Stimulated activated CD4-positive, alpha-beta T cell treated with anti-CD3 and anti-CD28 coated beads, Interleukin-1b, Interleukin-23, amount 100 ng/mL, for 48 hours (primary cell): ENCODE measurements at regions not wholly inside any gene's neighbourhood (a gene's known extent, or its start where the extent isn't known, plus 50 kb on each side); places are given as distances from the start of the nearest gene placed in this dataset.
"Not testable (repeated sequence)": the region's sequence is repeated elsewhere in the genome, so short reads cannot be mapped to it uniquely, and the experiment has no call there.

ENCODE experiments used
- DNase-seq: peaks from one replicate; pipeline ENCODE4 v3.0.0-alpha.2; 2020

GRCh38 chr7:156590212-156590611 lies 50.4 kb upstream of the RNF32 start:
- no peak for DNase-seq

DNA sequence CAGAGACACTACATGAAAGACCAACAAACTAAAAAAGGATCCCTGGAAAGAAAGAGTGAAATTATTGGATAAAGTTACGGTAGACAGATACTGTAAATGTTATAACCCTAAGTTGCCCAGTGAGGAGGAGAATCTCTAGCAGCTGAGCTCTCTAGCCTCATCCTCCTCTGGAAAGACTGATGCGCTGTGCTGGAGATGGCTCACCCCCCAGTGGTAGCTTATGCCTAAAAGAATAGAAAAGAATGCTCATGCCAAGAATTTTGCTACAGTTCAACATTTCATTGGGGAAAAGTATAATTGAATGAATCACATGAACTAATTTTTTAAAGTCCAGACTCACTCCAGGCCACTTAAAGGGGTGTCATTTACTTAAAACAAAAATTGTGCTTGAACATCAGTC lies 50.8 kb upstream of the RNF32 start:
- DNase-seq, result no peak

DNA sequence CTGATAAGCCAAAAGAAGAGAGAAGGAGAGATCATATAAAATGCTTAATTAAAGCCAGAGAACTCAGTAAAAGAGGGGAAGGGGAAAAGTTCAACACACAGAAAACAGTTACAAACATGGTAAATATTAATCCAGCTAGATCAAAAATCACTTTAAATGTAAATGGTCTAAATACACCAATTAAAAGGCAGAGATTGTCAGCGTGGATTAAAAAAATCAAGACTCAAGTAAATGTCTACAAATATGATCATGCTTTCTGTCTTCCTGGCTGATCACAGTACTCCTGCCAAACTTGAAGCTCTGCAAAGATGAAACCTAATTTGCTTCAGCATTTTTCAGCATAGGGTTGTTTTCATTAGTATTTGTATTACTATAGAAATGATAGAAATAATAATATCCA lies 54.6 kb upstream of the RNF32 start:
- no peak for DNase-seq

DNA sequence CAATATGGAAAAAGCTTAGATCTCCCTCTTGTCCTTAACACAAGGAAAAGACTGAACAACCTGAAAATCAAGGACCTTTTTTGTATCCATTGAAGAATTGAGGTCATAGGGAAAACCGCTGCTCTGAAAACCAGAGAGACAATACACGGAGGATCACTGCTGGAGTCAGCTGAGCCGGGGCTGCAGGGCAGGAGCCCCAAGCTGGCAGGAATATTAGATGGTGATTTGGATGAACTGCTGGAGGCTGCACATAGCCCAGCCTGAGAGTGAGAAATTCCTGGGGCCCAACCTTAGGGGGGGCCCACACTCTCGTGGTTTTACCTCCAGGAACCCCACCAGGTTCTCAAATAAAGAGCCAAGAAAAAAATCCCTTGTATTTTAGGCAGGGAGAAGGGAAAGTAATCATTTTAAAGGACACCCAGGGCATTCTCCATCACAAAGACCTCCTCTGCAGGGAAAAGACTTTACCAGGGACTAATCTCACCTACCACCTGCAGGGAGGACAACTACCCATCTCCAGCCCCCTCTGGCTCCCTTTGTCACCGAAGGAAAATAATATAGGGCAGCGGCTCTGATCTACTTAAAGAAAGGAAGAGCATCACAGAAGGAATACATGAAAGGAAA lies 55.4 kb upstream of the RNF32 start:
- no peak for DNase-seq

DNA sequence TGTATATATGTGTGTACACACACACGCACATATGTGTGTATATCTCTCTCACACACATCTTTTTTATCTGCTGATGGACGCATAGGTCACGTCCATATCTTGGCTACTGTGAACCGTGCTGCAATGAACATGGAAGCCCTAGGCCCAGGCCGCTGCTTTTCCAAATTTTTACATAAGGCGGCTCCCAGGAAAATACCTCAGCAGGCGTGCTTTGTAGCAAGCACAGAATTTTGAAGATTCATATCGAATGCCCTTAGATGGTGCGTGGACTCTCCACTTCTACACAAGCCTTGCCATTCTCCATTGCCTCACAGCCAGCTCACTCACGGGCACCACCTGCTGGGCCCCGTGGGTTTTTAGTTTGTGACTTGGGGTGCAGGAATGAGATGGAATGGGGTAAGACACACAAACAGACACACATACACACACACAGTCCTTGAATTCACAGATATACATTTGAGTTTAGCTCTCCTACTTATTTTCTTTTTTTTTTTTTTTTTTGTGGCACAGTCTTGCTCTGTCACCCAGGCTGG lies 57.9 kb upstream of the RNF32 start:
- no peak for DNase-seq

DNA sequence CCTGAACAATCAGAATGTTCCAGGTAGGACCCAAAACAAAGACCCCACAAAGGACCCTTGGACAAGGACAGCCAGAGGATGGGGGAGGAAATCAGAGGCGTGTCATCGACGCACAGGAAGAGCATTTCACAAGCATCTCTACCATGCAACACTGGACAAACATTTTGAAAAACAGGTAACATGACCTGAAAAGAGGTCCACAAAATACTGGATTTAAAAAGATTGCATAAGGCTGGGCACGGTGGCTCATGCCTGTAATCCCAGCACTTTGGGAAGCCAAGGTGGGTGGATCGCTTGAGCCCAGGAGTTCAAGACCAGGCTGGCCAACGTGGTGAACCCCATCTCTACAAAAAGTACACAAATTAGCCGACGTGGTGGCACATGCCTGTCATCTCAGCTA lies 60.5 kb upstream of the RNF32 start:
- no peak for DNase-seq

- DNase-seq, result no peak
Measured at GRCh38 chr7:156579566-156579965, 61.0 kb upstream of the RNF32 start.

GRCh38 chr7:156578978-156579430 lies 61.6 kb upstream of the RNF32 start:
- no peak for DNase-seq

DNA sequence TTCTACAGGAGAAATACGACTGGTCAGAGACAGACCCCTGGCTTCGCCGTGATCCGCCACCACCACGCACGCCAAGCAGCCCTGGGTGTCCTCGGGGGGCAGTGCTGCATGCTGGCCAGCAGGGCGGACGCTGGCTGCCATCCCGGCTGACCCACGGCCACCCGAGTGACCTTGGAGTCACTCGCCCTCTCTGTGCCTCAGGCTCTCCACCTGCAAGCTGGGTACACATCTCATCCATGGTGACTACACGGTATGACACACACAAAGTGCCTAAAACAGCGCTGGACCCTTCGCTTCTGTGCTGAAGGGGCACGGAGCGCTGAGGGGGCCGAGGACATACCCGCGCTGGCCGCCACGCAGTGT lies 62.0 kb upstream of the RNF32 start:
- no peak for DNase-seq

- no peak for DNase-seq
Measured at GRCh38 chr7:156577645-156578577, 62.7 kb upstream of the RNF32 start.

- no peak for DNase-seq
Measured at GRCh38 chr7:156576216-156577058, 64.1 kb upstream of the RNF32 start.

DNA sequence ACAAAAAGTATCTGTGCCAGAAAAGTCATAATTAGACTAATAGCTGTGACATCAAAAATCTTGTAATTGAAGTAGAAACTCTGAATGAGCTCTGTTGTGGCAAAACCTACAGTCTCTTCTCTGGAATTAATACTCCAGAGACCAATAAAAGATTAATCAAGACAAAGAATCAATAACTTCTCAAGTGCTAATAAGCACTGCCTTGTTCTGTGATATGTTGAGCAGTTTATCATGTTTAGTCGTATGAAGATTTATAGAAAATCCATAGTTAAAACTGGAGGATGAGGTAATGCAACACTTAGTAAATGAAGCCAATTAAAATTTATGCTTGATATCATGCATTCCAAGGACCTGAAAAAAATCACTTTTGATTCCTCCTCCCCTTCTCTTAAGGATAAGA lies 72.3 kb upstream of the RNF32 start:
- no peak for DNase-seq

GRCh38 chr7:156566812-156567549 lies 73.6 kb upstream of the RNF32 start:
- no peak for DNase-seq

DNA sequence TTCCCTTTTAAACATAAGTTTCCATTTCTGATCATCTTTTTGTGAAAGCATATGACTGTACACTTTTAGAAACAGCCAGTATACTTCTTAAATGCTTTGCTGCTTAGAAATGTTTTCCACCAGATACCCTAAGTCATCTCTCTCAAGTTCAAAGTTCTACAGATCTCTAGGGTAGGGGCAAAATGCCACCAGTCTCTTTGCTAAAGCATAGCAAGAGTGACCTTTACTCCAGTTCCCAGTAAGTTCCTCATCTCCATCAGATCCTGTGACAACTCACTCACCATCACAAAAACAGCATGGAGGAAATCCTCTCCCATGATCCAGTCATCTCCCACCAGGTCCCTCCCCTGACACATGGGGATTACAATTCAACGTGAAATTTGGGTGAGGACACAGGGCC lies 75.6 kb upstream of the RNF32 start:
- not testable (repeated sequence) for DNase-seq

DNA sequence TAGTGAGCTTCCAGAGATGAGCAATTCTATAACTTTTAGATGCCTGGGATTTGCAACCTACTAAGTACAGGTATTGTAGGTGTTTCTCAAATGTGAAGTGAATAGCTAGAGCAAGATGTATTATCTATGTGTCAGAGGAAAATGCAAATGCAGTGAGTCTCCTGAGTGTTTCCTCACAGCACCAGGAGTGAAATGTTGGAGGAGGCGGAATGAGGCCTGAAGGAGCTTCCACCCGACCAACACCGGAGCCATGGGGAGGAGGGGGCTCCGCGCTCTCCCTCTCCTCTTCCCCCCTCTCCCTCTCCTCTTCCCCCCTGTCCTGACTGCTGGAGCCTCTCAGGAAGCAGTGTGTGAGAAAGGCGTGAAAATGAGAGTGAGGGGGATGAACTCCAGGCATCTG lies 79.9 kb upstream of the RNF32 start:
- no peak for DNase-seq

DNA sequence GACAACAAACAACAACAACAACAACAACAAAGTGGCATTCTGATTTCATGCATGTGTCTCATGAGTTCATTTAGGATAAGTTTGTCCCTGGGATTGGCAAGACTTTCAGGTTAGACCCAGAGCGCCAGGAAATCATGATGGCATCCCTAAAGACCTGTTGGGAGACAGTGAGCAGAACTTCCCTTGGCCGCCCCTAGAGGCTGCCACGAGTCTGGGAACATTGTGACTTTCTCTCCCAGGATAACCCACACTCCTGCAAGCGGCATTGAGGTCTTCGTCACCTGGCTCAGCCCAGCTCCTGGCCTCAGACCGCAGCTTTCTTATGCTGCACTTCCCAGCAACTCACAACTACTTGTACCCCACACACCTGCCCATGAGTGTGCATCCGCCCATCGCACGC lies 80.5 kb upstream of the RNF32 start:
- DNase-seq, result no peak

GRCh38 chr7:156559001-156559400 lies 81.6 kb upstream of the RNF32 start:
- DNase-seq, result no peak

DNA sequence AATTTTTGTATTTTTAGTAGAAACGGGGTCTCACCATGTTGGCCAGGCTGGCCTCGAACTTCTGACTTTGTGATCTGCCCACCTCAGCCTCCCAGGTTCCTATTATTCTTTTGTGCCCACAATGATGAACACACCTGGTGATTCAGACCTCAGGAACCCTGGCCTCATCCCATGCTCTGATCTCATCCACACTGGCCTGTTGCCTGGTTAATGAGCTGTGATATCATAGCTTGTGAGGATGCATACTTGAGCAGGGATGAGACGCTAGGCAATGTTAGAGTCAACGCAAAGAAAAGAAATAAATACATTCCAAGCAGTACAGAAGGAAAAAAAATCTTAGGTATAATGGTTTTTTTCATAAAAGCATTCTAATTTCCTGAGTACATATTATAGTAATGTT lies 82.4 kb upstream of the RNF32 start:
- no peak for DNase-seq

DNA sequence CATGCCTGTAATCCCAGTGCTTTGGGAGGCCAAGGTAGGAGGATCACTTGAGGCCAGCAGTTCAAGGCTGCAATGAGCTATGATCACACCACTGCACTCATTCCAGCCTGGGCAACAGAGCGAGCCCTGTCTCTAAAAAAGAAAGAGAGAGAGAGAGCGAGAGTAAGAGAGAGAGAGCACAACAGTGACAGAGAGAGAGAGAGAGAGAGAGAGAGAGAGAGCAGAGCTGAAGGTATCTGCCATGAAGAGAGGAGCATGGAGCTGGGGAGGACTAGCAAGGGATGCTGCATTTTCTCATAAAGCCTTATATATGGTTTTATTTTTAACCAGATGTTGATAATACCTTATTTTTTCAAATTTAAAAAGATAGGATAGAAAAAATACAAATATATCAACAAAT lies 84.5 kb upstream of the RNF32 start:
- DNase-seq, result no peak

GRCh38 chr7:156554488-156554887 lies 86.1 kb upstream of the RNF32 start:
- no peak for DNase-seq

DNA sequence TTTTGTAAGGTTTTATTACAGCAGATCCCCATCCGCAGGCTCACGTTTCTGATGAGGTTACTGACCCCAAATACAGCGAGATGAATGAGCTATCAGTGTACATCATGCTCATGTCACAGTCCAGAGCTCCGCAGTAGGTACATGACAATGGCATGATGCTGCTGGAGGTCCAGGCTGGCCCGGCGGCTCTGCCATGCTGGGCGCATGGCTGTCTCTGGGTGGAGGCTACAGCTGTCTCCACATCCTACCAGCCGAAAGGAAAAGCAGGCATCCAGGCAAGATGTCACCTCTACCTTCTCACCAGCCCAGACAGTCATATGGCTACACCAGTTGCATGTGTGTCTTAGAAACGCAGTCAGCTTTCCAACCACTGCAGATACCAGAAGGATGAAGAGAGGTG lies 90.9 kb upstream of the RNF32 start:
- DNase-seq, result no peak

GRCh38 chr7:156547884-156548561 lies 92.6 kb upstream of the RNF32 start:
- DNase-seq, result no peak
